Testis (tissue), 2 donors: ENCODE measurements at regions not wholly inside any gene's neighbourhood (a gene's known extent, or its start where the extent isn't known, plus 50 kb on each side); places are given as distances from the start of the nearest gene placed in this dataset.

Experiments
- DNase-seq: peaks from one replicate; pipeline ENCODE4 v3.0.0-alpha.2; 2019
- H3K27ac ChIP-seq, 2 donors: fragments of 200-600 bp; sonication (generic); one replicate each; pipeline ENCODE4 v1.5.1; 2019
- H3K27me3 ChIP-seq: fragments of 200-600 bp; sonication (generic); one replicate; pipeline ENCODE4 v1.5.1; 2019
- H3K36me3 ChIP-seq: fragments of 200-600 bp; sonication (generic); one replicate; pipeline ENCODE4 v1.5.1; 2017; ENCODE audit warnings: low read depth; ENCODE audit errors: missing control alignments
- H3K4me1 ChIP-seq: fragments of 200-600 bp; sonication (generic); one replicate; pipeline ENCODE4 v1.5.1; 2019
- H3K4me3 ChIP-seq, 2 donors: fragments of 200-600 bp; sonication (generic); one replicate each; pipeline ENCODE4 v1.5.1; 2017 to 2019
- H3K9me3 ChIP-seq: fragments of 200-600 bp; sonication (generic); one replicate; pipeline ENCODE4 v1.5.1; 2017
- CTCF ChIP-seq, 3 experiments: fragments of 450-650 bp in 2 of 3; fragments of 200-600 bp in 1 of 3; sonication (generic) in 1 of 3; IDR thresholded peaks; one replicate each; pipeline ENCODE4 v1.5.1; 2016 to 2019; ENCODE audit warnings: antibody characterized with exemption in 3 of 3, mild to moderate bottlenecking in 2 of 3, moderate library complexity in 1 of 3
- POLR2A ChIP-seq: fragments of 450-650 bp; IDR thresholded peaks from one replicate; pipeline ENCODE4 v1.6.1; 2017; ENCODE audit warnings: antibody characterized with exemption, mild to moderate bottlenecking, moderate library complexity
- WGBS, 2 donors: methylation state at CpG; one replicate each; pipeline ENCODE4 v1.1.5; 2018; 5-methylcytosine and 5-hydroxymethylcytosine counted together
- intact Hi-C: fragments of 100-400 bp; cut with DNase I; formaldehyde crosslinking; loops from one replicate; pipeline ENCODE4 v1.15.1; 2023; ENCODE audit warnings: low total_unique reads

DNA sequence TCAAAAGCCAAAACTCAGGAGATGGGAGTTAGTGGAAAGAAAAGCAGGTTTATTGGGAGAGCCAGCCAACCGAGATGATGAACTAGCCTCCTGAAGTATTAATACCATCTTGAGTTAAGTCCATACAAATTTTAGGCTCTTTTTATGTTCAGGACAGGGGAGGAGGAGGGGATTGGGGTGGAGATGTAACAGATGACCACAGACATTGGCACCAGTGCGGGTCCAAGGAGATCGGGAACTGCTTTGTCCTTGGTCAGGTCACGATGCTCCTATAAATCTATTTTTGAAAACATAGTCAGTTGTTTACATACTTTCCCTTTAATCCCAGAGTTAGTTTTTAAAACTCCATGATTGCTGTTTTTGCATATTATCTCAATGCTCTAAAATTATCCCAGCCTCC, 219.6 kb downstream of the ANKRD60 start:
- WGBS, 2 donors = 33 to 50% methylated on average over 4 of the region's 4 CpGs
- no peaks in the 10 kb centered on the region for H3K27me3 ChIP-seq
- TF ChIP-seq CTCF (IDR thresholded peaks at IDR 0.05) (no peak), POLR2A (no peak)
- intact Hi-C loops = no loop called here
- DNase-seq = no peak
- H3K9me3 ChIP-seq = no peaks in the 10 kb centered on the region
- no peak overlapping the region for H3K4me3 ChIP-seq
- H3K4me1 ChIP-seq = peaks cover 23% of the 10 kb centered on the region
- H3K27ac ChIP-seq = no peak overlapping the region
- no peaks in the 10 kb centered on the region for H3K36me3 ChIP-seq

- intact Hi-C loops = no loop called here
- 58 to 59% methylated on average over 13 of the region's 13 CpGs for WGBS, 2 donors
Measured at GRCh38 chr20:58008413-58008812, 220.0 kb downstream of the ANKRD60 start.

GRCh38 chr20:58007947-58008346, 220.5 kb downstream of the ANKRD60 start:
- Histone ChIP-seq H3K4me1 (peaks cover 23% of the 10 kb centered on the region), H3K9me3 (no peaks in the 10 kb centered on the region), H3K27ac (no peak overlapping the region), H3K36me3 (no peaks in the 10 kb centered on the region), H3K27me3 (no peaks in the 10 kb centered on the region), H3K4me3 (no peak overlapping the region)
- WGBS, 2 donors = 95% methylated on average over 2 of the region's 2 CpGs
- no peak for DNase-seq
- intact Hi-C loops = no loop called here
- TF ChIP-seq CTCF (IDR thresholded peaks at IDR 0.05) (no peak), POLR2A (no peak)

More at GRCh38 chr20:58008413-58008812, 220.0 kb downstream of the ANKRD60 start:
- Histone ChIP-seq H3K4me3 (no peak overlapping the region), H3K9me3 (no peaks in the 10 kb centered on the region), H3K4me1 (peaks cover 23% of the 10 kb centered on the region), H3K36me3 (no peaks in the 10 kb centered on the region), H3K27me3 (no peaks in the 10 kb centered on the region), H3K27ac (no peak overlapping the region)
- no peak for TF ChIP-seq CTCF (IDR thresholded peaks at IDR 0.05)
- no peak for TF ChIP-seq POLR2A
- no peak for DNase-seq

GRCh38 chr20:58006346-58007316, 221.8 kb downstream of the ANKRD60 start:
- no peak for TF ChIP-seq CTCF (IDR thresholded peaks at IDR 0.05)
- no peak for TF ChIP-seq POLR2A

More at GRCh38 chr20:58006346-58007316, 221.8 kb downstream of the ANKRD60 start:
- H3K4me3 ChIP-seq = no peak overlapping the region
- no peak overlapping the region for H3K27ac ChIP-seq
- intact Hi-C loops = no loop called here
- H3K36me3 ChIP-seq = no peaks in the 10 kb centered on the region
- H3K27me3 ChIP-seq = no peaks in the 10 kb centered on the region
- no peak for DNase-seq
- H3K9me3 ChIP-seq = no peaks in the 10 kb centered on the region
- peaks cover 25% of the 10 kb centered on the region for H3K4me1 ChIP-seq
- WGBS, 2 donors = 86 to 92% methylated on average over 11 of the region's 11 CpGs
